T-cell (primary cell): ENCODE measurements at regions not wholly inside any gene's neighbourhood (a gene's known extent, or its start where the extent isn't known, plus 50 kb on each side); places are given as distances from the start of the nearest gene placed in this dataset.

ENCODE experiments used
- ATAC-seq, 4 experiments: fragments of 200-7000 bp in 3 of 4; fragments of 150-1000 bp in 1 of 4; cut with Tn5 transposase; replicated peaks in 1 of 4; 1 replicate in 3 of 4; 2 replicates in 1 of 4; pipeline ENCODE4 v1.10.0; 2021; ENCODE audit warnings: moderate library complexity in 3 of 4, mild to moderate bottlenecking in 2 of 4, moderate number of reproducible peaks in 1 of 4
- CTCF ChIA-PET, 2 donors: fragments of 300-600 bp; sonication (Branson Sonifier 250); formaldehyde crosslinking; loops; one replicate each; lab custom pipeline; 2022; ENCODE audit warnings: antibody characterized with exemption in 2 of 2; lab: Charles Lee
- POLR2A ChIA-PET, 2 donors: fragments of 300-600 bp; sonication (Branson Sonifier 250); formaldehyde crosslinking; loops; one replicate each; lab custom pipeline; 2022; ENCODE audit warnings: antibody characterized with exemption in 2 of 2; lab: Charles Lee
- DNase-seq, 35 experiments: peaks; one replicate each; pipeline versions ENCODE4 v3.0.0 to v3.0.0-alpha.2; 2013 to 2023
- H3K27ac ChIP-seq: one replicate; pipeline ENCODE4 v1.5.1; 2013; ENCODE audit warnings: low read length
- H3K27me3 ChIP-seq, 2 experiments: replicated peaks in 1 of 2; 1 replicate in 1 of 2; 2 replicates in 1 of 2; pipeline versions ENCODE4 v1.6.1 to v1.7.0; 2013; ENCODE audit warnings: low read length in 1 of 2, mixed read lengths in 1 of 2; ENCODE audit not compliant: control insufficient read depth in 2 of 2, insufficient read depth in 2 of 2; ENCODE audit errors: extremely low read depth in 1 of 2
- H3K36me3 ChIP-seq, 2 donors: 1 replicate in 1 of 2; 2 replicates in 1 of 2; pipeline versions ENCODE4 v1.6.1 to v1.7.0; 2013; ENCODE audit warnings: low read length in 1 of 2; ENCODE audit not compliant: control insufficient read depth in 2 of 2, insufficient read depth in 1 of 2; ENCODE audit errors: extremely low read depth in 1 of 2
- H3K4me1 ChIP-seq, 2 experiments: 1 replicate in 1 of 2; 2 replicates in 1 of 2; pipeline versions ENCODE4 v1.6.1 to v1.7.0; 2013; ENCODE audit warnings: low read length in 2 of 2, mixed read lengths in 1 of 2; ENCODE audit not compliant: insufficient read depth in 2 of 2, control insufficient read depth in 1 of 2; ENCODE audit errors: extremely low read depth in 1 of 2
- H3K4me3 ChIP-seq, 2 donors: 1 replicate in 1 of 2; 2 replicates in 1 of 2; pipeline versions ENCODE4 v1.5.1 to v1.7.0; 2013; ENCODE audit warnings: mild to moderate bottlenecking in 2 of 2, low read length in 1 of 2, moderate library complexity in 1 of 2; ENCODE audit not compliant: control insufficient read depth in 1 of 2; ENCODE audit errors: extremely low read depth in 1 of 2
- H3K9me3 ChIP-seq: 2 replicates; pipeline ENCODE4 v1.7.0; 2013
- H3K27ac Mint-ChIP-seq, 2 donors: one replicate each; pipeline ENCODE4 v1.8.0; 2020 to 2021; ENCODE audit warnings: mild to moderate bottlenecking in 2 of 2, mixed read lengths in 2 of 2
- H3K27me3 Mint-ChIP-seq, 2 donors: one replicate each; pipeline ENCODE4 v1.8.0; 2021 to 2022; ENCODE audit warnings: mixed read lengths in 2 of 2
- H3K36me3 Mint-ChIP-seq: one replicate; pipeline ENCODE4 v1.8.0; 2021; ENCODE audit warnings: mixed read lengths
- H3K4me1 Mint-ChIP-seq, 3 donors: one replicate each; pipeline ENCODE4 v1.8.0; 2020 to 2022; ENCODE audit warnings: mixed read lengths in 3 of 3, mild to moderate bottlenecking in 1 of 3
- H3K4me3 Mint-ChIP-seq, 3 donors: one replicate each; pipeline ENCODE4 v1.8.0; 2020 to 2022; ENCODE audit warnings: mild to moderate bottlenecking in 3 of 3, mixed read lengths in 3 of 3, moderate library complexity in 3 of 3
- H3K9me3 Mint-ChIP-seq, 3 donors: one replicate each; pipeline ENCODE4 v1.8.0; 2020 to 2022; ENCODE audit warnings: mixed read lengths in 3 of 3
- WGBS: methylation state at CpG from one replicate; pipeline ENCODE4 v1.1.5; 2013; ENCODE audit warnings: missing lambda C conversion rate; ENCODE audit not compliant: insufficient coverage; 5-methylcytosine and 5-hydroxymethylcytosine counted together

- ATAC-seq (peak; percentile 72 to 99 (median 92)), DNase-seq (peak in 27 of 35 experiments; percentile 1 to 62 (median 23))
- peak overlapping the region; percentile 84 to 96 for H3K27ac Mint-ChIP-seq
- H3K27ac ChIP-seq, result peak overlapping the region; percentile 15
- WGBS, result 4% methylated on average over 2 of the region's 2 CpGs
- H3K9me3 ChIP-seq, result no peaks in the 10 kb centered on the region
- ChIA-PET POLR2A (no interaction called here), CTCF (no interaction called here)
- H3K4me1 Mint-ChIP-seq, result peaks cover 18 to 22% (median 21%) of the 10 kb centered on the region in 3 donors
- H3K36me3 Mint-ChIP-seq, result no peaks in the 10 kb centered on the region
- H3K4me3 ChIP-seq, result no peak overlapping the region
- peaks cover 0 to 7% (median 0%) of the 10 kb centered on the region in 3 donors for H3K9me3 Mint-ChIP-seq
- H3K36me3 ChIP-seq, result no peaks in the 10 kb centered on the region
- H3K4me3 Mint-ChIP-seq, result peak overlapping the region in 2 of 3 donors; percentile 22 to 63
- H3K27me3 Mint-ChIP-seq, result peaks cover 0 to 11% of the 10 kb centered on the region in 2 donors
- peaks cover 9 to 25% of the 10 kb centered on the region in 2 experiments for H3K4me1 ChIP-seq
- peaks cover 0 to 32% of the 10 kb centered on the region in 2 experiments for H3K27me3 ChIP-seq
Measured at GRCh38 chr21:36603221-36603620, 95.7 kb upstream of the SIM2 start.

GRCh38 chr21:36605426-36605825 is 93.5 kb upstream of the SIM2 start:
- Mint-ChIP-seq H3K27me3 (peaks cover 0 to 7% of the 10 kb centered on the region in 2 donors), H3K27ac (no peak overlapping the region), H3K36me3 (no peaks in the 10 kb centered on the region), H3K4me1 (peaks cover 18 to 22% (median 18%) of the 10 kb centered on the region in 3 donors), H3K4me3 (no peak overlapping the region), H3K9me3 (peaks cover 0 to 4% (median 2%) of the 10 kb centered on the region in 3 donors)
- WGBS, result 64% methylated on average over 5 of the region's 8 CpGs
- H3K9me3 ChIP-seq, result no peaks in the 10 kb centered on the region
- no peak overlapping the region for H3K27ac ChIP-seq
- no peaks in the 10 kb centered on the region for H3K36me3 ChIP-seq
- H3K4me1 ChIP-seq, result peaks cover 9 to 25% of the 10 kb centered on the region in 2 experiments
- ChIA-PET POLR2A (no interaction called here), CTCF (no interaction called here)
- DNase-seq, result no peak
- no peak for ATAC-seq
- H3K27me3 ChIP-seq, result peaks cover 0 to 32% of the 10 kb centered on the region in 2 experiments
- H3K4me3 ChIP-seq, result no peak overlapping the region

- ChIA-PET POLR2A (no interaction called here), CTCF (no interaction called here)
- H3K27me3 ChIP-seq, result peaks cover 0 to 24% of the 10 kb centered on the region in 2 experiments
- ATAC-seq (no peak), DNase-seq (no peak)
- H3K4me1 ChIP-seq, result peaks cover 9 to 25% of the 10 kb centered on the region in 2 experiments
- no peaks in the 10 kb centered on the region for H3K36me3 ChIP-seq
- no peak overlapping the region for H3K27ac ChIP-seq
- no peak overlapping the region for H3K4me3 ChIP-seq
- Mint-ChIP-seq H3K4me1 (peaks cover 14 to 22% (median 15%) of the 10 kb centered on the region in 3 donors), H3K27me3 (peaks cover 0 to 4% of the 10 kb centered on the region in 2 donors), H3K9me3 (peaks cover 0 to 5% (median 4%) of the 10 kb centered on the region in 3 donors), H3K4me3 (no peak overlapping the region), H3K36me3 (no peaks in the 10 kb centered on the region), H3K27ac (no peak overlapping the region)
- WGBS, result 82% methylated on average over 17 of the region's 19 CpGs
- H3K9me3 ChIP-seq, result no peaks in the 10 kb centered on the region
Measured at GRCh38 chr21:36606287-36606982, 92.5 kb upstream of the SIM2 start.

- Mint-ChIP-seq H3K4me3 (no peak overlapping the region), H3K36me3 (no peaks in the 10 kb centered on the region), H3K9me3 (peaks cover 0 to 5% (median 4%) of the 10 kb centered on the region in 3 donors), H3K27ac (no peak overlapping the region), H3K4me1 (peaks cover 13 to 22% (median 15%) of the 10 kb centered on the region in 3 donors), H3K27me3 (peaks cover 0 to 4% of the 10 kb centered on the region in 2 donors)
- POLR2A ChIA-PET, result no interaction called here
- ATAC-seq (no peak), DNase-seq (no peak)
- H3K9me3 ChIP-seq, result no peaks in the 10 kb centered on the region
- H3K27me3 ChIP-seq, result peaks cover 0 to 24% of the 10 kb centered on the region in 2 experiments
- CTCF ChIA-PET, result no interaction called here
- H3K36me3 ChIP-seq, result no peaks in the 10 kb centered on the region
- no peak overlapping the region for H3K27ac ChIP-seq
- no peak overlapping the region for H3K4me3 ChIP-seq
- 82% methylated on average over 6 of the region's 6 CpGs for WGBS
- H3K4me1 ChIP-seq, result peaks cover 9 to 23% of the 10 kb centered on the region in 2 experiments
Measured at GRCh38 chr21:36606983-36607325, 92.0 kb upstream of the SIM2 start.

GRCh38 chr21:36608041-36608896 is 90.6 kb upstream of the SIM2 start:
- H3K27ac Mint-ChIP-seq, result no peak overlapping the region
- Histone ChIP-seq H3K27ac (no peak overlapping the region), H3K4me1 (peaks cover 2 to 13% of the 10 kb centered on the region in 2 experiments), H3K4me3 (no peak overlapping the region), H3K27me3 (peaks cover 0 to 32% of the 10 kb centered on the region in 2 experiments), H3K9me3 (no peaks in the 10 kb centered on the region), H3K36me3 (no peaks in the 10 kb centered on the region)
- H3K9me3 Mint-ChIP-seq, result peaks cover 0 to 5% (median 4%) of the 10 kb centered on the region in 3 donors
- ChIA-PET CTCF (no interaction called here), POLR2A (no interaction called here)
- H3K36me3 Mint-ChIP-seq, result no peaks in the 10 kb centered on the region
- H3K27me3 Mint-ChIP-seq, result peaks cover 0 to 12% of the 10 kb centered on the region in 2 donors
- WGBS, result 78% methylated on average over 6 of the region's 8 CpGs
- no peak overlapping the region for H3K4me3 Mint-ChIP-seq
- ATAC-seq (no peak), DNase-seq (no peak)
- H3K4me1 Mint-ChIP-seq, result peaks cover 4 to 14% (median 6%) of the 10 kb centered on the region in 3 donors

- ChIA-PET CTCF (no interaction called here), POLR2A (interaction anchor here in 1 of 2 donors (0.6 kb wide), 1 partner anchor 1261 kb away, joined by 4 read pairs; no protein-coding TSS in a partner anchor)
- Histone ChIP-seq H3K27ac (no peak overlapping the region), H3K4me1 (peaks cover 2 to 8% of the 10 kb centered on the region in 2 experiments), H3K36me3 (no peaks in the 10 kb centered on the region), H3K4me3 (no peak overlapping the region), H3K27me3 (peaks cover 0 to 38% of the 10 kb centered on the region in 2 experiments), H3K9me3 (no peaks in the 10 kb centered on the region)
- H3K4me1 Mint-ChIP-seq, result peaks cover 2 to 11% (median 4%) of the 10 kb centered on the region in 3 donors
- WGBS, result no CpG with 5 or more reads among the region's 1 CpG
- peaks cover 0 to 5% (median 4%) of the 10 kb centered on the region in 3 donors for H3K9me3 Mint-ChIP-seq
- peaks cover 0 to 12% of the 10 kb centered on the region in 2 donors for H3K27me3 Mint-ChIP-seq
- no peak for DNase-seq
- H3K4me3 Mint-ChIP-seq, result no peak overlapping the region
- H3K27ac Mint-ChIP-seq, result no peak overlapping the region
- H3K36me3 Mint-ChIP-seq, result no peaks in the 10 kb centered on the region
- ATAC-seq, result no peak
Measured at GRCh38 chr21:36608897-36609225, 90.1 kb upstream of the SIM2 start.
